B cell (primary cell): ENCODE measurements at regions not wholly inside any gene's neighbourhood (a gene's known extent, or its start where the extent isn't known, plus 50 kb on each side); places are given as distances from the start of the nearest gene placed in this dataset.

Experiments
- ATAC-seq: fragments of 200-7000 bp; cut with Tn5 transposase; one replicate; pipeline ENCODE4 v1.10.0; 2021; ENCODE audit warnings: low read depth, mild to moderate bottlenecking, moderate number of reproducible peaks, moderate library complexity
- CTCF ChIA-PET: fragments of 350-600 bp; sonication (Branson Sonifier 250); formaldehyde crosslinking; loops from one replicate; lab custom pipeline; 2021; ENCODE audit warnings: antibody characterized with exemption, inconsistent platforms; lab: Charles Lee
- POLR2A ChIA-PET: fragments of 350-600 bp; sonication (Branson Sonifier 250); formaldehyde crosslinking; loops from one replicate; lab custom pipeline; 2021; ENCODE audit warnings: antibody characterized with exemption; lab: Charles Lee
- DNase-seq: peaks from one replicate; pipeline ENCODE4 v3.0.0; 2013
- H2AFZ ChIP-seq: 2 replicates; pipeline ENCODE4 v1.6.1; 2012; ENCODE audit warnings: mild to moderate bottlenecking, low read depth, low read length; ENCODE audit not compliant: insufficient read depth, poor library complexity, severe bottlenecking
- H3K27ac ChIP-seq, 2 donors: 1 replicate in 1 of 2; 2 replicates in 1 of 2; pipeline ENCODE4 v1.5.1; 2012 to 2013; ENCODE audit warnings: low read length in 2 of 2, mild to moderate bottlenecking in 2 of 2, moderate library complexity in 1 of 2
- H3K27me3 ChIP-seq, 4 experiments: fragments of 200-600 bp in 1 of 4; sonication (generic) in 1 of 4; replicated peaks in 1 of 4; 1 replicate in 2 of 4; 2 replicates in 2 of 4; pipeline versions ENCODE4 v1.6.1 to v1.7.0; 2013 to 2016; ENCODE audit warnings: low read length in 3 of 4, mild to moderate bottlenecking in 2 of 4, mixed read lengths in 1 of 4, moderate library complexity in 1 of 4; ENCODE audit not compliant: insufficient read depth in 4 of 4, control insufficient read depth in 3 of 4; ENCODE audit errors: control extremely low read depth in 1 of 4
- H3K36me3 ChIP-seq, 2 experiments: replicated peaks in 1 of 2; 1 replicate in 1 of 2; 2 replicates in 1 of 2; pipeline versions ENCODE4 v1.6.1 to v1.7.1; 2013; ENCODE audit warnings: low read length in 1 of 2; ENCODE audit not compliant: insufficient read depth in 2 of 2, control insufficient read depth in 1 of 2; ENCODE audit errors: control extremely low read depth in 1 of 2, extremely low read depth in 1 of 2
- H3K4me1 ChIP-seq, 2 donors: fragments of 200-600 bp in 1 of 2; sonication (generic) in 1 of 2; 1 replicate in 1 of 2; 2 replicates in 1 of 2; pipeline versions ENCODE4 v1.5.1 to v1.6.1; 2013 to 2017; ENCODE audit warnings: low read length in 2 of 2; ENCODE audit not compliant: control insufficient read depth in 2 of 2, insufficient read depth in 2 of 2
- H3K4me2 ChIP-seq: replicated peaks from 2 replicates; pipeline ENCODE3; 2012; ENCODE audit warnings: mild to moderate bottlenecking, low read depth, low read length; ENCODE audit not compliant: poor library complexity, severe bottlenecking
- H3K4me3 ChIP-seq, 5 experiments: fragments of 200-600 bp in 1 of 5; sonication (generic) in 1 of 5; 1 replicate in 3 of 5; 2 replicates in 2 of 5; pipeline versions ENCODE4 v1.5.1 to v1.7.0; 2011 to 2016; ENCODE audit warnings: low read length in 4 of 5, mild to moderate bottlenecking in 4 of 5, low read depth in 2 of 5, control low read depth in 1 of 5, moderate library complexity in 1 of 5; ENCODE audit not compliant: insufficient read depth in 1 of 5; ENCODE audit errors: control extremely low read depth in 1 of 5, extremely low read depth in 1 of 5
- H3K79me2 ChIP-seq: fragments of 200-600 bp; sonication (generic); one replicate; pipeline ENCODE4 v1.6.0; 2016; ENCODE audit warnings: low read length; ENCODE audit not compliant: control insufficient read depth, insufficient read depth
- H3K9ac ChIP-seq: fragments of 200-600 bp; sonication (generic); 2 replicates; pipeline ENCODE4 v1.6.1; 2017; ENCODE audit warnings: mild to moderate bottlenecking, low read length, moderate library complexity
- H3K9me3 ChIP-seq, 3 donors: one replicate each; pipeline versions ENCODE4 v1.6.1 to v1.7.1; 2013; ENCODE audit warnings: low read length in 2 of 3; ENCODE audit not compliant: control insufficient read depth in 2 of 3, insufficient read depth in 1 of 3; ENCODE audit errors: control extremely low read depth in 1 of 3
- H4K20me1 ChIP-seq: 2 replicates; pipeline ENCODE4 v1.6.0; 2012; ENCODE audit warnings: mild to moderate bottlenecking, low read length; ENCODE audit not compliant: insufficient read depth, control insufficient read depth, poor library complexity, severe bottlenecking
- H3K27ac Mint-ChIP-seq: one replicate; pipeline ENCODE4 v1.8.0; 2021; ENCODE audit warnings: mixed read lengths
- H3K27me3 Mint-ChIP-seq: one replicate; pipeline ENCODE4 v1.8.0; 2021; ENCODE audit warnings: mixed read lengths
- H3K4me1 Mint-ChIP-seq: one replicate; pipeline ENCODE4 v1.8.0; 2021; ENCODE audit warnings: mixed read lengths
- H3K4me3 Mint-ChIP-seq: one replicate; pipeline ENCODE4 v1.8.0; 2021; ENCODE audit warnings: mixed read lengths
- H3K9me3 Mint-ChIP-seq: one replicate; pipeline ENCODE4 v1.8.0; 2022; ENCODE audit warnings: mixed read lengths; ENCODE audit not compliant: insufficient read depth
- EZH2 ChIP-seq: IDR thresholded peaks from 2 replicates; pipeline ENCODE4 v1.6.1; 2012; ENCODE audit warnings: borderline replicate concordance, low read depth, mild to moderate bottlenecking, moderate library complexity, low read length; ENCODE audit not compliant: insufficient read depth, poor library complexity, severe bottlenecking
- WGBS: methylation state at CpG from one replicate; pipeline ENCODE4 v1.1.5; 2013; ENCODE audit warnings: missing lambda C conversion rate; ENCODE audit not compliant: insufficient coverage; 5-methylcytosine and 5-hydroxymethylcytosine counted together
- intact Hi-C: fragments of 100-400 bp; cut with micrococcal nuclease; formaldehyde crosslinking; loops from one replicate; pipeline ENCODE4 v1.10.0; 2022
- TF ChIP-seq, protein P1 (sequence below): fragments of 200-600 bp; IDR thresholded peaks from one replicate; pipeline ENCODE4 v1.8.0; 2022; ENCODE audit warnings: antibody characterized with exemption, mild to moderate bottlenecking

DNA sequence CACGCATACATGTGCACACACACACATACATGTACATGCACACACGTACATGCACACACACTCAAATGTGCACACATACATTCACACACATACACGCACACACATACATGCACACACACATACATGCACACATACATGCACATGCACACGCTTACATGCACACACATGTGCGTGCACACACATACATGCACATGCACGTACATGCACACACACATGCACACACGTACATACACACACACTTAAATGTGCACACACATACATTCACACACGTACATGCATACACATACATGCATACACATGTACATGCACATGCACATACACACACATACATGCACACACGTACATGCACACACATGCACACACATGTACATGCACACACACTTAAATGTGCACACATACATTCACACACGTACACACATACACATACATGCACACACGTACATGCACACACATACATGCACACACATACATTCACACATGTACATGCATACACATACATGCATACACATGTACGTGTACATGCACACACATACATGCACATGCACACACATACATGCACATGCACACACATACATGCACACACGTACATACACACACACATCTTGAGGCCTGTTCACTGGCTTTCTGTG, 283.7 kb upstream of the ID2 start:
- POLR2A ChIA-PET, result no interaction called here
- H2AFZ ChIP-seq, result no peak overlapping the region
- H3K4me1 ChIP-seq, result no peaks in the 10 kb centered on the region
- H3K36me3 ChIP-seq, result no peaks in the 10 kb centered on the region
- CTCF ChIA-PET, result no interaction called here
- H3K27ac ChIP-seq, result no peak overlapping the region
- Mint-ChIP-seq H3K27me3 (peaks cover 27% of the 10 kb centered on the region), H3K27ac (no peak overlapping the region), H3K4me3 (no peak overlapping the region), H3K9me3 (no peaks in the 10 kb centered on the region), H3K4me1 (no peaks in the 10 kb centered on the region)
- WGBS, result 82% methylated on average over 13 of the region's 13 CpGs
- no peaks in the 10 kb centered on the region for H3K79me2 ChIP-seq
- TF ChIP-seq EZH2, result no peak
- TF ChIP-seq, protein P1, sequence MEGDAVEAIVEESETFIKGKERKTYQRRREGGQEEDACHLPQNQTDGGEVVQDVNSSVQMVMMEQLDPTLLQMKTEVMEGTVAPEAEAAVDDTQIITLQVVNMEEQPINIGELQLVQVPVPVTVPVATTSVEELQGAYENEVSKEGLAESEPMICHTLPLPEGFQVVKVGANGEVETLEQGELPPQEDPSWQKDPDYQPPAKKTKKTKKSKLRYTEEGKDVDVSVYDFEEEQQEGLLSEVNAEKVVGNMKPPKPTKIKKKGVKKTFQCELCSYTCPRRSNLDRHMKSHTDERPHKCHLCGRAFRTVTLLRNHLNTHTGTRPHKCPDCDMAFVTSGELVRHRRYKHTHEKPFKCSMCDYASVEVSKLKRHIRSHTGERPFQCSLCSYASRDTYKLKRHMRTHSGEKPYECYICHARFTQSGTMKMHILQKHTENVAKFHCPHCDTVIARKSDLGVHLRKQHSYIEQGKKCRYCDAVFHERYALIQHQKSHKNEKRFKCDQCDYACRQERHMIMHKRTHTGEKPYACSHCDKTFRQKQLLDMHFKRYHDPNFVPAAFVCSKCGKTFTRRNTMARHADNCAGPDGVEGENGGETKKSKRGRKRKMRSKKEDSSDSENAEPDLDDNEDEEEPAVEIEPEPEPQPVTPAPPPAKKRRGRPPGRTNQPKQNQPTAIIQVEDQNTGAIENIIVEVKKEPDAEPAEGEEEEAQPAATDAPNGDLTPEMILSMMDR, result no peak
- peaks cover 0 to 10% (median 5%) of the 10 kb centered on the region in 4 experiments for H3K27me3 ChIP-seq
- no peak overlapping the region for H3K4me3 ChIP-seq
- no peaks in the 10 kb centered on the region for H4K20me1 ChIP-seq
- intact Hi-C loops, result no loop called here
- peaks cover 0 to 8% (median 0%) of the 10 kb centered on the region in 3 donors for H3K9me3 ChIP-seq
- H3K4me2 ChIP-seq, result no peak overlapping the region
- H3K9ac ChIP-seq, result no peak overlapping the region
- DNase-seq (no peak), ATAC-seq (no peak)

- Histone ChIP-seq H3K4me2 (no peak overlapping the region), H3K9me3 (peaks cover 0 to 4% (median 0%) of the 10 kb centered on the region in 3 donors), H3K36me3 (no peaks in the 10 kb centered on the region), H3K79me2 (no peaks in the 10 kb centered on the region), H3K27ac (no peak overlapping the region), H2AFZ (no peak overlapping the region), H3K4me1 (no peaks in the 10 kb centered on the region), H3K9ac (no peak overlapping the region), H4K20me1 (no peaks in the 10 kb centered on the region), H3K4me3 (no peak overlapping the region), H3K27me3 (peaks cover 0 to 9% (median 6%) of the 10 kb centered on the region in 4 experiments)
- WGBS, result 100% methylated on average over 1 of the region's 4 CpGs
- Mint-ChIP-seq H3K4me3 (no peak overlapping the region), H3K27ac (no peak overlapping the region), H3K9me3 (no peaks in the 10 kb centered on the region), H3K4me1 (no peaks in the 10 kb centered on the region), H3K27me3 (peaks cover 37% of the 10 kb centered on the region)
- ChIA-PET POLR2A (no interaction called here), CTCF (no interaction called here)
- intact Hi-C loops, result no loop called here
- no peak for DNase-seq
- TF ChIP-seq, protein P1, result no peak
- TF ChIP-seq EZH2, result no peak
- no peak for ATAC-seq
Observed at GRCh38 chr2:8399731-8400130, 282.1 kb upstream of the ID2 start.
